CD14-positive monocyte (primary cell): ENCODE measurements at regions not wholly inside any gene's neighbourhood (a gene's known extent, or its start where the extent isn't known, plus 50 kb on each side); places are given as distances from the start of the nearest gene placed in this dataset.
A peak's percentile ranks its signal among the peaks of the same experiment; 100 is the strongest.

Experiments
- DNase-seq, 3 donors: peaks; one replicate each; pipeline ENCODE4 v3.0.0-alpha.2; 2011 to 2022
- H2AFZ ChIP-seq: 2 replicates; pipeline ENCODE4 v1.6.0; 2012; ENCODE audit warnings: mild to moderate bottlenecking, low read depth, low read length, inconsistent platforms; ENCODE audit not compliant: insufficient read depth, poor library complexity, severe bottlenecking
- H3K27ac ChIP-seq, 2 donors: 1 replicate in 1 of 2; 2 replicates in 1 of 2; pipeline ENCODE4 v1.5.1; 2012 to 2013; ENCODE audit warnings: low read length in 2 of 2, control low read depth in 1 of 2, inconsistent platforms in 1 of 2, low read depth in 1 of 2, mild to moderate bottlenecking in 1 of 2
- H3K27me3 ChIP-seq, 2 donors: one replicate each; pipeline versions ENCODE4 v1.6.0 to v1.6.1; 2011 to 2013; ENCODE audit warnings: low read length in 2 of 2; ENCODE audit not compliant: control insufficient read depth in 2 of 2, insufficient read depth in 2 of 2
- H3K36me3 ChIP-seq, 2 donors: replicated peaks in 1 of 2; 1 replicate in 1 of 2; 2 replicates in 1 of 2; pipeline versions ENCODE4 v1.5.1 to v1.6.1; 2012 to 2013; ENCODE audit warnings: low read length in 2 of 2, control low read depth in 1 of 2, inconsistent platforms in 1 of 2, mild to moderate bottlenecking in 1 of 2; ENCODE audit not compliant: insufficient read depth in 2 of 2, control insufficient read depth in 1 of 2
- H3K4me1 ChIP-seq, 2 donors: 1 replicate in 1 of 2; 2 replicates in 1 of 2; pipeline versions ENCODE4 v1.5.1 to v1.6.1; 2012 to 2013; ENCODE audit warnings: low read length in 2 of 2, control low read depth in 1 of 2, inconsistent platforms in 1 of 2, mild to moderate bottlenecking in 1 of 2, moderate library complexity in 1 of 2; ENCODE audit not compliant: insufficient read depth in 2 of 2, control insufficient read depth in 1 of 2
- H3K4me2 ChIP-seq: replicated peaks from 2 replicates; pipeline ENCODE3; 2012; ENCODE audit warnings: low read length, moderate library complexity, mild to moderate bottlenecking; ENCODE audit not compliant: poor library complexity, severe bottlenecking; ENCODE audit errors: extremely low read depth
- H3K4me3 ChIP-seq, 3 experiments: fragments of 200-600 bp in 1 of 3; sonication (generic) in 1 of 3; replicated peaks in 1 of 3; 1 replicate in 2 of 3; 2 replicates in 1 of 3; pipeline ENCODE4 v1.5.1; 2011 to 2013; ENCODE audit warnings: low read length in 3 of 3, mild to moderate bottlenecking in 3 of 3, control low read depth in 2 of 3, low read depth in 2 of 3, inconsistent platforms in 1 of 3, moderate library complexity in 1 of 3
- H3K79me2 ChIP-seq: 2 replicates; pipeline ENCODE4 v1.6.0; 2012; ENCODE audit warnings: mild to moderate bottlenecking, control low read depth, inconsistent platforms, low read length, moderate library complexity; ENCODE audit not compliant: insufficient read depth
- H3K9ac ChIP-seq: 2 replicates; pipeline ENCODE4 v1.6.0; 2017; ENCODE audit warnings: low read length, mild to moderate bottlenecking; ENCODE audit not compliant: insufficient read depth, poor library complexity, severe bottlenecking
- H3K9me3 ChIP-seq, 2 donors: replicated peaks in 1 of 2; 1 replicate in 1 of 2; 2 replicates in 1 of 2; pipeline versions ENCODE4 v1.5.1 to v1.6.1; 2012 to 2013; ENCODE audit warnings: low read length in 2 of 2, control low read depth in 1 of 2; ENCODE audit not compliant: control insufficient read depth in 1 of 2, insufficient read depth in 1 of 2
- H4K20me1 ChIP-seq: 2 replicates; pipeline ENCODE4 v1.6.0; 2012; ENCODE audit warnings: mild to moderate bottlenecking, low read length, control low read depth, moderate library complexity; ENCODE audit not compliant: insufficient read depth
- H3K27ac Mint-ChIP-seq, 7 donors: one replicate each; pipeline ENCODE4 v1.8.0; 2020; ENCODE audit warnings: mild to moderate bottlenecking in 7 of 7, mixed read lengths in 7 of 7, moderate library complexity in 6 of 7, inconsistent platforms in 2 of 7
- H3K27me3 Mint-ChIP-seq, 3 donors: one replicate each; pipeline ENCODE4 v1.8.0; 2021 to 2022; ENCODE audit warnings: low read depth in 3 of 3, mild to moderate bottlenecking in 3 of 3, mixed read lengths in 3 of 3, moderate library complexity in 3 of 3, inconsistent platforms in 1 of 3
- H3K36me3 Mint-ChIP-seq, 2 donors: one replicate each; pipeline ENCODE4 v1.8.0; 2020; ENCODE audit warnings: mixed read lengths in 2 of 2, inconsistent platforms in 1 of 2, mild to moderate bottlenecking in 1 of 2
- H3K4me1 Mint-ChIP-seq: one replicate; pipeline ENCODE4 v1.8.0; 2020; ENCODE audit warnings: mild to moderate bottlenecking, mixed read lengths
- H3K4me3 Mint-ChIP-seq, 2 donors: one replicate each; pipeline ENCODE4 v1.8.0; 2020; ENCODE audit warnings: mild to moderate bottlenecking in 2 of 2, mixed read lengths in 2 of 2, moderate library complexity in 1 of 2
- H3K9me3 Mint-ChIP-seq, 7 donors: one replicate each; pipeline ENCODE4 v1.8.0; 2020 to 2022; ENCODE audit warnings: mixed read lengths in 7 of 7, mild to moderate bottlenecking in 6 of 7, moderate library complexity in 6 of 7, inconsistent platforms in 2 of 7
- CTCF ChIP-seq: fragments of 200-600 bp; IDR thresholded peaks from one replicate; pipeline ENCODE4 v1.8.0; 2022; ENCODE audit warnings: antibody characterized with exemption, mild to moderate bottlenecking
- WGBS: methylation state at CpG from one replicate; pipeline ENCODE4 v1.1.5; 2013; ENCODE audit warnings: missing lambda C conversion rate; ENCODE audit not compliant: insufficient coverage; 5-methylcytosine and 5-hydroxymethylcytosine counted together
- intact Hi-C, 2 donors: fragments of 100-400 bp; cut with micrococcal nuclease; formaldehyde crosslinking; loops; one replicate each; pipeline versions ENCODE4 v1.15.0 to v1.15.1; 2023

DNA sequence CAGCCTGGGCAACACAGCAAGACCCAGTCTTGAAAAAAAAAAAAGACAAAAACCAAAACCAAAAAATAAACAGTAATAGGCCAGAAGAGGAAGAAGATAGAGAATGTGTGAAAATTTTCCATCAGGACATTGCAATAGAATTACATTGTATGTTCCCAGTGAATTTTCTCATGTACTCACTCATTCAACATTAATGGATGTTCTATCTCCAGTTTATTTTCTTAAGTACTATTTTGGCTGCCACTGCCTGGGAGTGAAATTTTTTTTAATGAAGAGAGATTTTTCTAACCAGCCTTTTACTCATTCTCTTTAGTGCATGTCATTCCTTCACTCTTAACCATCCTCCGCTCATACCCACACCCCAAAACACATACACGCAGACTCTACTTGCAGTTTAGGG is 282.8 kb downstream of the ALDH8A1 start:
- no peak for DNase-seq
- Histone ChIP-seq H3K79me2 (no peaks in the 10 kb centered on the region), H4K20me1 (no peaks in the 10 kb centered on the region), H3K36me3 (no peaks in the 10 kb centered on the region), H3K27ac (no peak overlapping the region), H3K4me3 (no peak overlapping the region), H3K9me3 (no peaks in the 10 kb centered on the region), H3K4me2 (no peak overlapping the region), H2AFZ (no peak overlapping the region), H3K9ac (no peak overlapping the region), H3K4me1 (peaks cover 11 to 14% of the 10 kb centered on the region in 2 donors), H3K27me3 (no peaks in the 10 kb centered on the region)
- WGBS = no CpG with 5 or more reads among the region's 2 CpGs
- H3K27ac Mint-ChIP-seq = no peak overlapping the region
- intact Hi-C loops = no loop called here
- no peak for TF ChIP-seq CTCF
- H3K4me3 Mint-ChIP-seq = no peak overlapping the region
- H3K27me3 Mint-ChIP-seq = peaks cover 0 to 3% (median 2%) of the 10 kb centered on the region in 3 donors
- H3K9me3 Mint-ChIP-seq = peaks cover 0 to 3% (median 0%) of the 10 kb centered on the region in 7 donors
- peaks cover 13% of the 10 kb centered on the region for H3K4me1 Mint-ChIP-seq
- no peaks in the 10 kb centered on the region for H3K36me3 Mint-ChIP-seq

DNA sequence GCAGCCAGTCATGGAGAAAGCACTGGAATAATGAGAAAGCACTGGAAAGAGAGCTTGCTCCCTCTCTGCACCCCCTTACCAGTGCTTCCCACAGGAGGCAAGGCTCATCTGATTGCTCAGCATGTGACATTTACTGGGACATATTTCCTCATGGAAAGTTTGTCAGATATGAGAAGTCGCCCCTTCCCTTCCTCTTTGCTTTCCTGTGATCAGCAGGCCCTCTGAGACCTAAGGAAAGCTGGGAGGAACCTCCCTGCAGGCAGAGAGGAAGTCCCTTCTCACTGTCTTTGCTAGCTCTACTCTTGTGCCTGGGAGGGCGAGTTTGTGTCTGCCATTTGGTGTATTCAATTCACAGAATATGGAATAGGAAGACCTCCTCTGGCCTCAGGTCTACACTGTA is 283.8 kb downstream of the ALDH8A1 start:
- H3K9me3 ChIP-seq = no peaks in the 10 kb centered on the region
- H3K79me2 ChIP-seq = no peaks in the 10 kb centered on the region
- DNase-seq = peak in 1 of 3 donors; percentile 14
- Mint-ChIP-seq H3K36me3 (no peaks in the 10 kb centered on the region), H3K27me3 (peaks cover 0 to 3% (median 2%) of the 10 kb centered on the region in 3 donors), H3K4me1 (peaks cover 20% of the 10 kb centered on the region), H3K9me3 (peaks cover 0 to 3% (median 0%) of the 10 kb centered on the region in 7 donors), H3K4me3 (no peak overlapping the region), H3K27ac (peak overlapping the region in 4 of 7 donors; percentile 8 to 80 (median 18))
- no peak overlapping the region for H3K27ac ChIP-seq
- H2AFZ ChIP-seq = no peak overlapping the region
- intact Hi-C loops = no loop called here
- H3K4me2 ChIP-seq = no peak overlapping the region
- H3K27me3 ChIP-seq = no peaks in the 10 kb centered on the region
- no peak overlapping the region for H3K9ac ChIP-seq
- peaks cover 17 to 23% of the 10 kb centered on the region in 2 donors for H3K4me1 ChIP-seq
- no peaks in the 10 kb centered on the region for H4K20me1 ChIP-seq
- WGBS = no CpG with 5 or more reads among the region's 2 CpGs
- no peak overlapping the region for H3K4me3 ChIP-seq
- no peak for TF ChIP-seq CTCF
- no peaks in the 10 kb centered on the region for H3K36me3 ChIP-seq
